Gastrocnemius medialis (tissue), 4 donors: ENCODE measurements at regions not wholly inside any gene's neighbourhood (a gene's known extent, or its start where the extent isn't known, plus 50 kb on each side); places are given as distances from the start of the nearest gene placed in this dataset.

Source experiments
- ATAC-seq, 2 donors: fragments of 150-250 bp; one replicate each; pipeline ENCODE4 v1.9.1; 2016
- DNase-seq, 2 donors: peaks; one replicate each; pipeline ENCODE4 v3.0.0-alpha.2; 2019
- H3K27ac ChIP-seq, 4 donors: fragments of 200-600 bp; sonication (generic); 1 replicate in 1 of 4; 2 replicates in 3 of 4; pipeline ENCODE4 v1.5.1; 2016 to 2018; ENCODE audit warnings: mild to moderate bottlenecking in 2 of 4, moderate library complexity in 1 of 4
- H3K27me3 ChIP-seq, 3 donors: fragments of 200-600 bp; sonication (generic) in 2 of 3; 1 replicate in 1 of 3; 2 replicates in 2 of 3; pipeline versions ENCODE4 v1.5.1 to v1.6.0; 2016 to 2019; ENCODE audit warnings: mild to moderate bottlenecking in 1 of 3, moderate library complexity in 1 of 3
- H3K36me3 ChIP-seq, 2 donors: fragments of 200-600 bp; sonication (generic) in 1 of 2; one replicate each; pipeline ENCODE4 v1.5.1; 2017 to 2018
- H3K4me1 ChIP-seq, 2 donors: fragments of 200-600 bp; sonication (generic) in 1 of 2; one replicate each; pipeline ENCODE4 v1.5.1; 2016 to 2017; ENCODE audit warnings: mild to moderate bottlenecking in 2 of 2
- H3K4me3 ChIP-seq, 4 donors: fragments of 200-600 bp; sonication (generic) in 3 of 4; 1 replicate in 1 of 4; 2 replicates in 3 of 4; pipeline ENCODE4 v1.5.1; 2016 to 2019; ENCODE audit warnings: mild to moderate bottlenecking in 2 of 4
- H3K9me3 ChIP-seq, 3 donors: fragments of 200-600 bp; sonication (generic) in 2 of 3; 1 replicate in 1 of 3; 2 replicates in 2 of 3; pipeline ENCODE4 v1.5.1; 2016 to 2019
- POLR2A ChIP-seq, 2 donors: fragments of 450-650 bp; IDR thresholded peaks; one replicate each; pipeline ENCODE4 v1.6.1; 2017; ENCODE audit warnings: antibody characterized with exemption in 2 of 2, mild to moderate bottlenecking in 2 of 2, moderate library complexity in 2 of 2
- in situ Hi-C, 4 donors: fragments of 200-750 bp; cut with MboI; loops; one replicate each; pipeline versions ENCODE4 v1.15.0 to v1.8.0; 2017; ENCODE audit warnings: low sequenced_read_pairs in 4 of 4
- intact Hi-C: fragments of 100-400 bp; cut with DNase I; formaldehyde crosslinking; loops from one replicate; pipeline ENCODE4 v1.15.1; 2023; ENCODE audit warnings: low total_unique reads
- TF ChIP-seq, protein P1 (sequence below), 5 experiments: fragments of 450-650 bp in 3 of 5; fragments of 200-600 bp in 2 of 5; sonication (generic) in 2 of 5; IDR thresholded peaks in 4 of 5; conservative IDR thresholded peaks in 1 of 5; 1 replicate in 4 of 5; 2 replicates in 1 of 5; pipeline ENCODE4 v1.5.1; 2016 to 2019; ENCODE audit warnings: antibody characterized with exemption in 5 of 5, mild to moderate bottlenecking in 3 of 5, moderate library complexity in 3 of 5

DNA sequence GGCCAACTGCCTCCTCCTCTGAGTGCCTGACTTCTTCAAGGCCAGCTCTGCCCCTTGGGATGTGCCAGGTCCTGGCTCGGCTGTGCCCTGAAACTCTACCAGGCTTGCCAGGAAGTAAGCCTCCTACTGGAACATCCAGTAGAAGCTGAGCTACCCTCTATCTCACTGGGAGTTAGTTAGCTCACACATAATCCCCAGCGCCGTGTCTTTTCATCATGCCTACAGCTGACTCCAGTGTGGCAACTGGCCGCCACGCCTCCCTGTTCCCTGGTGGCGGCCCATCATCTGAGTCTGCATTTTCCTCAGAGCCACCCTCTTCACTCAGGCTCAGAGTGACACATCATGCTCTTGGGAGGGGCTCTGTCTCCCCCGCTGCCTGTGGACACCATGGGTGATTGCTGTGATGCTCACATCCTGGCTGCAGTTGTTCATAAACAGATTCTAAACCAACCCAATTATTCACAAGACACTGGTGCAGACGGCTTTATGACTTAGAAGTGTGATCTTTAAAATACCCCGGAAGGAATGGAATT, 131.9 kb upstream of the IRS2 start:
- intact Hi-C loops, result loop anchor here (1.0 to 5.0 kb wide), 6 partner anchors 20 to 189 kb away; no protein-coding TSS in a partner anchor

DNA sequence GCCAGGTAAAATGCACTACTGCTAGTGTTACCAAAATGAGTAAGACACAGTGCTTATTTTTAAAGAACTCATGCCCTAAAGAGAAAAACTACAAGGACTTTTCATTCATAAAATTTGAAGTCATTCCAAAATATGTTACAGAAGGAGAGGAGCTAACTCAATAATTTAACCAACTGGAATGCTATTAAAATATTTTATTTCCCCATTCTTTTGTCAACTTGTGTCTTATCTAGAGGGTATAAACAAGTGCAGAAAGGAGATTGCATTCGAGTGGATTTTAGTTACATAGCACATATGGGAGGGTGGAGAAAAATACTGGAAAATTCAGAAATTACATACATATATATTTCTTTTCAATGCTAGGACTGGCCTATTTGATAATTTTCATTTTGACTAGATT, 131.0 kb upstream of the IRS2 start:
- no peaks in the 10 kb centered on the region for H3K9me3 ChIP-seq
- DNase-seq (no peak), ATAC-seq (no peak)
- H3K36me3 ChIP-seq, result no peaks in the 10 kb centered on the region
- H3K4me3 ChIP-seq, result no peak overlapping the region
- in situ Hi-C loops, result no loop called here
- peaks cover 4 to 11% of the 10 kb centered on the region in 2 donors for H3K4me1 ChIP-seq
- no peak for TF ChIP-seq POLR2A (IDR thresholded peaks at IDR 0.05)
- TF ChIP-seq, protein P1, sequence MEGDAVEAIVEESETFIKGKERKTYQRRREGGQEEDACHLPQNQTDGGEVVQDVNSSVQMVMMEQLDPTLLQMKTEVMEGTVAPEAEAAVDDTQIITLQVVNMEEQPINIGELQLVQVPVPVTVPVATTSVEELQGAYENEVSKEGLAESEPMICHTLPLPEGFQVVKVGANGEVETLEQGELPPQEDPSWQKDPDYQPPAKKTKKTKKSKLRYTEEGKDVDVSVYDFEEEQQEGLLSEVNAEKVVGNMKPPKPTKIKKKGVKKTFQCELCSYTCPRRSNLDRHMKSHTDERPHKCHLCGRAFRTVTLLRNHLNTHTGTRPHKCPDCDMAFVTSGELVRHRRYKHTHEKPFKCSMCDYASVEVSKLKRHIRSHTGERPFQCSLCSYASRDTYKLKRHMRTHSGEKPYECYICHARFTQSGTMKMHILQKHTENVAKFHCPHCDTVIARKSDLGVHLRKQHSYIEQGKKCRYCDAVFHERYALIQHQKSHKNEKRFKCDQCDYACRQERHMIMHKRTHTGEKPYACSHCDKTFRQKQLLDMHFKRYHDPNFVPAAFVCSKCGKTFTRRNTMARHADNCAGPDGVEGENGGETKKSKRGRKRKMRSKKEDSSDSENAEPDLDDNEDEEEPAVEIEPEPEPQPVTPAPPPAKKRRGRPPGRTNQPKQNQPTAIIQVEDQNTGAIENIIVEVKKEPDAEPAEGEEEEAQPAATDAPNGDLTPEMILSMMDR (IDR thresholded peaks at IDR 0.05 in 4 of 5, conservative IDR thresholded peaks at IDR 0.05 in 1 of 5), result no peak
- no peaks in the 10 kb centered on the region for H3K27me3 ChIP-seq
- intact Hi-C loops, result loop anchor here (5.0 kb wide), 3 partner anchors 45 to 190 kb away; no protein-coding TSS in a partner anchor
- peak overlapping the region; percentile 60 to 81 (median 77) for H3K27ac ChIP-seq

More for the DNA sequence above, 131.9 kb upstream of the IRS2 start:
- Histone ChIP-seq H3K9me3 (no peaks in the 10 kb centered on the region), H3K4me3 (no peak overlapping the region), H3K27me3 (no peaks in the 10 kb centered on the region), H3K27ac (peak overlapping the region; percentile 73 to 81 (median 77)), H3K4me1 (peaks cover 4 to 11% of the 10 kb centered on the region in 2 donors), H3K36me3 (no peaks in the 10 kb centered on the region)
- in situ Hi-C loops, result no loop called here
- peak; percentile 99 for ATAC-seq
- TF ChIP-seq, protein P1 (IDR thresholded peaks at IDR 0.05 in 4 of 5, conservative IDR thresholded peaks at IDR 0.05 in 1 of 5), result peak in 1 of 5 experiments; percentile 14
- TF ChIP-seq POLR2A (IDR thresholded peaks at IDR 0.05), result peak in 1 of 2 donors; percentile 21
- peak; percentile 84 to 92 for DNase-seq

DNA sequence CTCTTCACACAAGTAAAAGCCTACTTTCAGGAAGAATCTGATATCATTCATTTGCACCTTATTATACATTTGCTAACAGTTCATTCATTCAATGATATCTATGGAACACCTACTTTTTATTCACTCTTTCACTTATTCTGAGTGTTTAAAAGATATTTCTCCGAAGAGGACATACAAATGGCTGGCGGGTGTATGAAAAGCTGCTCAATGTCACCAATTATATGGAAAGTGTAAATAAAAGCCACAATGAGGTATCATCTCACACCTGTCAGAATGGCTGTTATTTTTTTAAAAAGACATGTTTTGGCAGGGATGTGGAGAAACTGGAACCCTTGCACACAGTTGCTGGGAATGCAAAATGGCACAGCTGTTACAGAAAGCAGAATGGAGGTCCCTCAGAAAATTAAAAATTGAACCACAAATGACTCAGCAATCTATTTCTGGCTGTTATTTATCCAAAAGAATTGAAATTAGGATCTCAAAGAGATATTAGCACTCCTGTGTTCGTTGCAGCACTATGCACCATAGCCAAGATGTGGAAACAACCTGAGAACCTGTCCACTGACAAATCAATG, 127.6 kb upstream of the IRS2 start:
- ATAC-seq (no peak), DNase-seq (no peak)
- Histone ChIP-seq H3K36me3 (no peaks in the 10 kb centered on the region), H3K4me1 (peaks cover 4 to 11% of the 10 kb centered on the region in 2 donors), H3K27me3 (no peaks in the 10 kb centered on the region), H3K4me3 (no peak overlapping the region), H3K27ac (no peak overlapping the region), H3K9me3 (no peaks in the 10 kb centered on the region)
- in situ Hi-C loops, result no loop called here
- intact Hi-C loops, result no loop called here
- TF ChIP-seq, protein P1 (IDR thresholded peaks at IDR 0.05 in 4 of 5, conservative IDR thresholded peaks at IDR 0.05 in 1 of 5), result no peak
- TF ChIP-seq POLR2A (IDR thresholded peaks at IDR 0.05), result no peak

DNA sequence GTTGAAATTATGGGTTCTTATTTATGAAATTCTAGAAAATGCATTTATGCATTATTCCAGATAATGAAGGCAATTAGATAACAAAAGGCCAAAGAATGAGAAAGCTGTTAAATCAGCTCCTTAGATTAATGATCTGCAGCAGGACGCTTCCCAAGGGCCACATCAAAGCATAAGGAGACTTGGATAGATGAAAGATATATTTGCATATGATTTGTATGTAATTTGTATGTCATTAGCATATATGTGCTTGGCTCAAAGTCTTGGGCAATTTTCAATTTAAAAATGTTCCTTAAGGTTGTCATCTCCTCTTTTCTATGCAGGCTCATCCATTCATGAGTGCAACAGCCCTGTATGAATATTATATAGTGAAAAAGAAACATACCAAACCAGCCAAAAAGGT, 126.8 kb upstream of the IRS2 start:
- H3K4me1 ChIP-seq, result peaks cover 0 to 7% of the 10 kb centered on the region in 2 donors
- TF ChIP-seq, protein P1 (IDR thresholded peaks at IDR 0.05 in 4 of 5, conservative IDR thresholded peaks at IDR 0.05 in 1 of 5), result no peak
- no peak for TF ChIP-seq POLR2A (IDR thresholded peaks at IDR 0.05)
- intact Hi-C loops, result no loop called here
- no peak overlapping the region for H3K27ac ChIP-seq
- no peaks in the 10 kb centered on the region for H3K27me3 ChIP-seq
- no peak overlapping the region for H3K4me3 ChIP-seq
- H3K36me3 ChIP-seq, result no peaks in the 10 kb centered on the region
- in situ Hi-C loops, result no loop called here
- no peaks in the 10 kb centered on the region for H3K9me3 ChIP-seq
- no peak for ATAC-seq
- DNase-seq, result no peak
